GM13976 (cell line): ENCODE measurements at regions not wholly inside any gene's neighbourhood (a gene's known extent, or its start where the extent isn't known, plus 50 kb on each side); places are given as distances from the start of the nearest gene placed in this dataset.

Source experiments
- DNase-seq: peaks from one replicate; pipeline ENCODE4 v3.0.0; 2012; ENCODE audit warnings: low spot score
- CTCF ChIP-seq: IDR thresholded peaks from 2 replicates; pipeline ENCODE4 v1.5.1; 2012; ENCODE audit warnings: borderline replicate concordance, mild to moderate bottlenecking; ENCODE audit not compliant: insufficient read depth; ENCODE audit errors: extremely low read depth, missing control alignments, control extremely low read depth
- in situ Hi-C: fragments of 300-500 bp; cut with MboI; formaldehyde crosslinking; loops from one replicate; pipeline ENCODE4 v1.12.0; 2022; ENCODE audit warnings: low sequenced_read_pairs, mixed read lengths, inconsistent platforms; ENCODE audit not compliant: unreplicated experiment

GRCh38 chr2:11069566-11070185 is 85.6 kb upstream of the SLC66A3 start:
- in situ Hi-C loops: no loop called here
- no peak for TF ChIP-seq CTCF
- no peak for DNase-seq

GRCh38 chr2:11071211-11071610 is 84.1 kb upstream of the SLC66A3 start:
- in situ Hi-C loops: no loop called here
- DNase-seq: no peak
- TF ChIP-seq CTCF: no peak

- TF ChIP-seq CTCF: no peak
- in situ Hi-C loops: no loop called here
- DNase-seq: no peak
Observed at GRCh38 chr2:11071939-11072338, 83.3 kb upstream of the SLC66A3 start.

GRCh38 chr2:11072550-11072949 is 82.7 kb upstream of the SLC66A3 start:
- in situ Hi-C loops: no loop called here
- no peak for TF ChIP-seq CTCF
- DNase-seq: no peak

GRCh38 chr2:11073251-11073650 is 82.0 kb upstream of the SLC66A3 start:
- DNase-seq: no peak
- TF ChIP-seq CTCF: peak; percentile 34
- in situ Hi-C loops: no loop called here

GRCh38 chr2:11073776-11074175 is 81.5 kb upstream of the SLC66A3 start:
- TF ChIP-seq CTCF: no peak
- DNase-seq: no peak
- in situ Hi-C loops: no loop called here

GRCh38 chr2:11074246-11074820 is 80.9 kb upstream of the SLC66A3 start:
- no peak for TF ChIP-seq CTCF
- in situ Hi-C loops: no loop called here
- no peak for DNase-seq
